Iris pigment epithelial cell (primary cell): ENCODE measurements at regions not wholly inside any gene's neighbourhood (a gene's known extent, or its start where the extent isn't known, plus 50 kb on each side); places are given as distances from the start of the nearest gene placed in this dataset.

Experiments used
- DNase-seq: peaks from one replicate; pipeline ENCODE4 v3.0.0-alpha.2; 2011; ENCODE audit warnings: low read depth

DNA sequence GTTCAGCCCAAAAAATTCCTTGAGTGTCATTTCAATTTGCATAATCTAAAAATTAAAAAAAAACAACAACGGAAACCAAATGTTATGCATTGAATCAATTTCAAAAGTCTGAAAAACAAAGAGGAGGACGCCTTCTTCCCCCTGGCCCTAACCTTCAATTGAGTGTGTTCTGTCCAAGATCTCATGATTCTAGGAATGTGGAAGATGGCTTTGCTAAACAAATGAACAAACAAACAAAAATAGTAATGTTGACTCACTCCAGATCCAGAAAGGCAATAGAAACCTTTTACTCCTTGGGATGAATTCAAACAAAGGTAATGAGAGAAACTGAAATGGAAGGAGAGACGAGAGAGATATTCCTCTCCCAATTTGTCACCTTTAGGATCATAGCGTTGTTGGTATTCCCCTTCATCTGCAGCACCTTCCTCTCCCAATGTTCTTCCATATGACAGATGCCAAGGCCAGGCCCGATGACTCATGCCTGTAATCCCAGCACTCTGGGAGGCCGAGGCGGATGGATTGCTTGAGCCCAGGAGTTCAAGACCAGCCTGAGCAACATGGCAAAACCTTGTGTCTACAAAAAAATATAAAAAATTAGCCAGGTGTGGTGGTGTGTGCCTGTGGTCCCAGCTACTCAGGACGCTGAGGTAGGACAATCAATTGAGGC lies 109.2 kb upstream of the ADGRF1 start:
- no peak for DNase-seq

DNA sequence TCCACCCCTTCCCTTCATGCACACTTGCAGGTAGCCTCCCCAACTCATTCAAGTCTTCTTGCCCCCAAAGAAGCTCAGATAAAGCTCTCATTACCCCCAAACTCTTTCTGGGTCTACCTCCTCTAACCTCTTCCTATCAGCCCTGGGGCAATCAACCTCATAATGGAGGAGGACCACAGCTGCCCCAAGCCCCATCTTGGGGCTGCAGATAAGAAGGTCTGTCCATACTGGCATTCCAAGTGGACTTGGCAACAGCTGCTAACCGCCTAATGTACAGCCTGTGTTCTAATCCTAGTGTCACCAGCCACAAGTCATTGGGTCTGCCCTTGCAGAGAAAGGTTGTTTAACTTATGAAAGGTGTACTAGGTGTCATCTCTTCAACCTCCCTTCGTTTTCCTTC lies 107.4 kb upstream of the ADGRF1 start:
- DNase-seq: no peak

DNA sequence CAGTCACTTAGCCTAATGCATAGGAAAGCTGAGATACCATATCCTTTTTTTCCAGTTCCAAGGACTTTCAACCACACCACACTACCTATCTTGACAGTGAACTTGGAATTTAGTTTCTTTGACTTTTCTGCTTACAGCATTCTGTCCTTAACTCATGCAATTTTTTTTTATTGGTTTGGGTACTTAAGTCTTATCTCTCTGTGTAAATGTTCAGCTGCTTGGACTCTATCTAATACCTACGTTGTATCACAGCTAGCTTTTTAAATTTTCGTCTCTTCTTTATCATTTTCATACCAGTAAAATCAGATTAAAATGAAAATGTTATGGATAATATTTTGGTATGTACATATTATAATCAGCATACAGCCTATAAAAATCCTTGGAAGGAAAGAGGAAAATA lies 106.9 kb upstream of the ADGRF1 start:
- no peak for DNase-seq

DNA sequence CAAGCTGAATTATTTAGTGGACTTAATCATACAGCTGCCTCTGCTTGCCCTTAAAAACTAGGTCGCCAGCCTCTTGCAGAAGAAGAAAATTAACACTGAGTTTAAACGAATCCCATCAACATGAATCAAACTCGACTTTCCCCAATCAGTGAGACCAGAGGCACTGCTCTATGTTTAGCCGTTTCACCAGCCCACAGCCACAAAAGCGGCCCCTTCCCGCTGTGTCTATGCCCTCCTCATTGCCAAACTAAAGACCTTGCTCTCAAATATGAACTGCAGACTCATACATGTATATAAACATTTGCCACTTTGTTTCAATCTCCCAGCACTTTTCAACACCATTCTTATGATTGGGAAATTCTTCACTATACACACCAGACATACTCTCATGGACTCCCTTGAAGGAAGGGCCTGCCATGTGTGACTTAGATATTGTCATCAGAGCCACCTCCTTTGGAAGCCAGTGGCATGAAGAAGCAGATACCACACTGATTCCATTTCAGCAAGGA lies 105.8 kb upstream of the ADGRF1 start:
- no peak for DNase-seq

DNA sequence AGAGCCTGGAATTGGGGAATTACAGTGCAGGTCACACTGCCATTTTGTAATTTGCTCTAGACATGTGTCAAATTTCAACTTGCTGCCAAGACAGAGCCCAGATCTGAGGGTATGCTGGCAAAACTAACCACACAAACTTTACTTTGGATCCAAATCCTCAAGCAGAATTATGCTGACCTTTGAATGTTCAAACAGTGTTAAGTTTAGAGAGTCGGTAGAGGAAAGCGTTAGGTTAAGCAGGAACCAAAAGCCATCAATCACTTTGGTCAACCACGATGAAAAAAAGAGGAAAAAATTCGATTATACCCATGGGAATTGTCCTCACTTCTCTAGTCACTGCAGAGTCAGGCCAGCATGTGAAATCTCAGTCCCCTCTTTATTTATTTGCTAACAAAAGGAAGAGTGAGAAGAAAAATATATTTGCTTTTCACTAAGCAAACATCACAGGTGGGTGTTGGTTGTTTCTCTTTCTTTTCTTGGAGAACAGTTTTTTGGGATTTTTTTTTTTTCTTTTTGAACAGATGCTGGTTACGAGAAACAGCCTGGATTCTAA lies 105.1 kb upstream of the ADGRF1 start:
- DNase-seq: no peak

DNA sequence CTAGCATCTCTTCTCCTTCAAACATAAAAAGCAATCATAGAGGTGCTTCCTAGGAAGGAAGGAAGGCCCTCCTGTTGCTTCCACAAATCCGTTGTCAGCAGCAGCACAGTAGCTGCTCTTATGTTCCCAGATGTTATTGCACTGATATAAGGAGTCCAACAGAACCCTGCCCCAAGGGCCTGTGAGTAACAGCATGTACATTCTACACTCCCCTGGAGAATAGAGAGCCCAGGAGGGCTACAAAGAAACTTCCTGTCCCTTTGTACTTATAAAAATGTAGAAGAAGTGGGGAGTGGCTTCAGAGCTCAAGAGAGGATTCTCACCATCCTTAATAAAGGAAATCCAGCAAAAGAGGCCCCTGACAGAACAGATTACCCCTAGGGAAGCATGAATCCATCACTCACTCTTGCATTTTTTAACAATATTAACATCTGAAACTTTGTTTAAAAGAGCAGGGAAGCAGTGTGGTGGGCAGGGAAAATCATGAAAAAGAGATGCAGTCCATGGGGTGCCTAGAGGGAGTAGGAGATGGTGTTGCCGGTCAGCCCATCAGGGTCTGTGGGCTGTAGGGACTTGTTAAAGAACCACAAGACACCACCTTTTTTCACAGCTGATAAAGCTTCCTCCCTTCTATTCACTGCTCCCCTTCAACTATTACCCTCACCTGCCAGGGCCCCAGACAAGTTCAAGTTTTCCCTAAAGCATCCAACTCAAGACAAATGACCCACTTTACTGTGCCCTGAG lies 104.5 kb upstream of the ADGRF1 start:
- no peak for DNase-seq

DNA sequence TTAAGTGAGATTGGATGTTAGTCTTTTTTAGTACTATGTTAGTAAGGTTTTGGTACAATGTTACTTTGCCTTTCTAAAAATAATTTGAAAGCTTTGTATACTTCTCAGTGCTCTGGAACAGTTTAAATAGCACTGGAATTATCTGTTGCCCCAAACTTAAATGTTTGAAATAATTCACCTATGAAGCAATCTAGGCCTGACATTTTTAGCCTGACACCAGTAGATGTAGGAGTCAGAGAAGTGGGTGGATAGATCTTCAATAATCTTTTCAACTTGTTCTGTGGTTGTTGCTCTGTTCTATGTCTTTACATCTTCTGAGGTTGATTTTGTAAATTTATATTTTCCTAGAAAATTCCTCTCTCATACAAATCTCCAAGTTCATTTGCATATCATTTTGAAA lies 103.1 kb upstream of the ADGRF1 start:
- DNase-seq: peak; percentile 66

DNA sequence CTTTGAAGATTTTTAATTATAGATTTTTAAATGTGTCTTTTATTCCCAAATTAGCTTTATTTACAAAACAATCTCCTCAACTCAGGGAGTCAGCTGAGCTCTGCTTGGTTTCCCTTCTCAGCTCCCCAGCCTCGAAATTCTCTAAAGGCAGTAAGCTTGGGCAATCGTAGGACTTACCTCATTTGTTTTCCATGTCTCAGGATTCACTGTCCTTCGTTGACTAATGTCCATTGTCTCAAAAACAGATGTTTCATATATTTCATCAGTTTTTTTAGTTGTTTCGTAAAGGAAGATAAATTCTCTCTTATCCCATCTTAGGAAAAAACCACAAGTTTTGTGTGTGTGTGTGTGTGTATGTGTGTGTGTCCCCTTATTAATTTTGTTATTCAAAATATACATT lies 102.2 kb upstream of the ADGRF1 start:
- peak; percentile 95 for DNase-seq

DNA sequence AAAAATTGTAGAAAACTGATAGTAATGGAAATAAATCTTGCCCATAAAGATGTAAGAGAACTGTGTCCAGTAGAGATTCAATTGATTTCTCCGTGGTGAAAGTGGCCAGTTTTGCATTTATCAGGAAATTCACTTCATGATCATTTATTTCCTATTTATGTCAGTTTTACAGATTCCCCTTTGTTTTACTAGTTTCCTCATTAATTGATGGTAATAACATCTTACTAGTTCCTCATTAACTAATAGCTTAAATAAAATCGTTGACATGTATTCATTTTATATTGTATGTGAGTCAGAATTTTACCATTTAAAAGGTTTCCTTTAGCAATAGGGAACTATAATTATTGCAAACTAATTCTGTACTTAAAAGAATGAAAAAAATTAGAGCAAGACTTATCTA lies 99.8 kb upstream of the ADGRF1 start:
- DNase-seq: no peak

DNA sequence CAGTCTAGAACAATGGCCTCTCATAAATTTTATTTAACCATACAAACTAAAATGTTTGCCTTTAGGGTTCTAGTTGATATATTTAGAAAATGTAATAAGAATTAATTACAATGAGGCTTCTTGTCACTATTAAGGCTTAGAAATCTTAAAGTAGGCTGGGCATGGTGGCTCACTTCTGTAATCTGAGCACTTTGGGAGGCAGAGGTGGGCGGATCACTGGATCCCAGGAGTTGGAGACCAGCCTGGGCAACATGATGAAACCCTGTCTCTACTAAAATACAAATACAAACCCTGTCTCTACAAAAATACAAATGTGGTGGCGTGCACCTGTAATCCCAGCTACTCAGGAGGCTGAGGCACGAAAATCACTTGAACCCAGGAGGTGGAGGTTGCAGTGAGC lies 99.0 kb upstream of the ADGRF1 start:
- no peak for DNase-seq

DNA sequence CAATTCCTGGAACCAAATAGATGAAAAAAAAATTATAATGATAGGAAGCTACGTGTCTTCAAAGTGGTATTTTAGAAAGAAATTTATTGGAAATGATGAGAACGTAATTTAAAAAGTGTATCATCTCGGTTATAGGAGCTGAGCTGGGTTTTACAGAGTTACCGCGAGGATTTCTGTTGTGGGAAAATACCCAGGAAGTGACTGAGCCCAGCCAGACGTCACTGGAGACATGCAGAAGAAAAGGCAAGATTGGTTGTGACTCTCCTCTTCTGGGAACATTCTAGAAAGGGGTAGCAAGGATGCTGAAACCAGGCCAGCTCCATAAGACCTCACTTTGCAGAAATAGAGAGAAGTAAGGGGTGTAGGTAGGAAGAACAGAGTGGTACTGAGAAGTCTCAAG lies 95.9 kb upstream of the ADGRF1 start:
- peak; percentile 74 for DNase-seq

DNA sequence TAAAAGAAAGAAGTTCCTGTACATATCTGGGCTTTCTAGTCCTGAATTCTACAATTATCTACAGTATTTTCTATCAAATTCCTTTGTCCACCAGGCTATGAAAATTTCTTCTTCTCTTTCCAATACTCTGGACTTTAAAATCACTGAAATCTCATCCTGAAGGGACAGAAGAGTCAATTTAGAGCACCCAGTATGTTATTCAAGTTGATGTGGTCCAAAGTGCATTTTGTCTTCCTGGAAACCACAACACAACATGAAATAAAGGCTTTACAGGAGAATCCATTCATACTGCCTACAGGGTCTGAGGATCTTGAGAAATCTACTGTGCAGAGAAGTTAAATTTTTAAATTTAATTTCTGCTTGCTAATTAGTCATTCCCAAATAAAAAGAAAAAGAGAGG lies 94.9 kb upstream of the ADGRF1 start:
- DNase-seq: no peak

DNA sequence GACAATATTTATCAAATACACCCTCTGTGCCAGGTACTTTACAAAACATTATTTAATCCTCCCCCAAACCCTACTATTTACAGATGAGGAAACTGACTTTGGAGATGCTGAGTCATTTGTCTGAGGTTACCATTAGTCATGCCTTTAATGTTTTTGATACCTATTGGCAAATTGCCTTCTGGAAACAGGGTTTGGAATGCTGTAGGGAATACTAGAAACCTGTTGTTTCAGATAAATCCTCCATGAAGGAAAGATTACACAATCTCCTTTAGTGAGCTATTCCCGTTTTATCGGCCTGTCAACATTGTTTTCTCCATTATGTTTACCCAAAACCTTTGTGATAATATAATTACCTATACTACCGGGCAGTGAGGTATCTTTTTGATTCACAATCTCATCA lies 93.6 kb upstream of the ADGRF1 start:
- peak; percentile 89 for DNase-seq

DNA sequence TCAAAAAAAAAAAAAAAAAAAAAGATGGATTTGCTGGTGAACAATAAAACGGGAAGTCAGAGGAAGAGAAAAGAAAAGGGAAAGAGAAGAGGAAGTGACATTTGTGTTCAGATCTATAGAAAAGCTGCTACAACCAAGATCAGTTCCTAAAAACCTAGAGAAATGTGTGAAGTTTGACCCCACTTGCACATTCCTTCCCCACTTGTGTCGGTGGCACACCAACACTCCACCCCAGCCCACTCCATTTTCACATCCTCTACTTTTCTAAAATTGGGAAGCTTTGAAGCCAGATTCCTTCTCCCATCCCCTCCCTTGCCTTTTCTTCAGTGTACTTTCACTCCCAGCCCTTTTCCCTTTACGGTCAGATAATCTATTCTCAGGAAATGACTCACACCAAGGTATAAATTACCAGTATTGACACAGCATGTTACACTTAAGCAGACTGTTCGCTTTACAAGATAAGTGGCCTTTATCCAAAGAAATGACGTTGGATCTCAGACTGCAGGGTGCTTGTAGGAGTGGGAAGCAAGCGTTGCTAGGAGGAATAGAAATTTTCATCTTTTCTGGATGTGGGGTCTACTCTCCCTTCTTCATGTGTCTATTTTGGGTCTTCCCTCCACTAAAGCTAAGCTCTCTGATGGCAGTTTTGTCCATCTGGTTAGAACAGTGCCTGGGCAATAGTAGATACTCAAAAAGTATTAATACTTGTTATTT lies 92.5 kb upstream of the ADGRF1 start:
- DNase-seq: peak; percentile 97

DNA sequence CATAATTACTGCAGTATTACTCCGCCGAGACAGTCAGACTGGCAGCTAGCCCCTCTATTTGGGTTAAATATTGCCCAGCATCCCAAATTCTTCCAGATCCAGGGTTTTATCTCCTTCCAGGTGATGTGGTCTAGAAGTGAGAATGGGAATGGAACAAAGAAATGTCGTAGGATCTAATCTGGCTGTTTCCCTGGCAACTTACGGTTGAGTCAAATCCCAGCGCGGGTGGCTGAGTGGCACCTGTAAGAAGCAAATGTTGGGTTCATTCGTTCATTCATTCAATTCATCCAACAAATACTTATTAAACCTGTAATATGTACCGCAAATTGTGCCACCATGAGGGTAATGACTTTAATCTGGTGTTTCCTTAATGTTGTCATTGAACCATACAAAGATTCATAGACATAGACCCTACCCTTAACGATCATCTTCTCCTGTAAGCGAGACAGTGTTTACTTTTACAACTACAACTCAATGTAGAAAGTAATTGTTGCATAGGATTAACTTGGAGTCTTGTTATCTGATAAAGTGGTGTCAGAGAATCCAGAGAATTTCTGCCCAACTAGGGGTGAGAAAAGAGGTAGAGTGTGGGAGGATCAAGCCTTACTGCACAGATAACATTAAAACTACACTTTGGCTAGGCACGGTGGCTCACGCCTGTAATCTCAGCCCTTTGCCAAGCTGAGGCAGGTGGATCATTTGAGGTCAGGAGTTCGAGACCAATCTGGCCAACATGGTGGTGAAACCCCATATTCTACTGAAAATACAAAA lies 91.3 kb upstream of the ADGRF1 start:
- no peak for DNase-seq

DNA sequence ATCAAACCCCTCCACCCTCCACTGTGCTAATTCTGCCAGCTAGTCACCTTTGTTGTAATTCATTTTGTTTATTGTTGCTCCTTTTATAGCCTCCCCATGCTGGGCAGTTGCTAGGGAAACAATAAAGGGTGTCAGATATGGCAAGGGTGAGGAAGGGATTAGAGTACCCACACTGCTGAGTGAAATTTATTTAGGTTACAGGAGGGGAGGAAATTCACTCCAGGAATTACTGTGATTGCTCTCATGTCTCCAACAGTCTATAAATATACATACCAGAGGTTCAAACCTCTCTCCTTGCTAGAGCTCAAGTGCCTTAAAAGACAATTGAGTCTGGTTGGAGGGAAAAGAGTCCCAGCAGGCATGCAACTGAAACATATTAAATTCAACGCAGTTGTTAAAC lies 90.6 kb upstream of the ADGRF1 start:
- no peak for DNase-seq

DNA sequence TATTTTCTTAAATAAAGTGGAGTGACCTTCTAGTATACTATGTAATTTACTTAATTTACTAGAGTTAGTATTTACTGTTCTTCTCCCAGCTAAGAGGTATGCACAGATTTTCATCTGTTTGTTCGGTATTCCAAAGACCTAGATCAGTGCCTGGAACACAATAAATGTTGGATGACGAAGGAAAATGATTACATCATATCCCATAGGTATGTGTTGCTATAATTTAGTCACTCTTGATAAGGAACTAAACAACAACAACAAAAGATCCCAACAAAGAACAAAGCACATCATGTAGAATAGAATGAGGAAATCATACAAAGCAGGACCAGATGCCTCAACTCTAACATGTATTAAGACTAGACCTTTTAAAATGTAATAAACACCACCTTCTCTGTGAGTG lies 89.6 kb upstream of the ADGRF1 start:
- DNase-seq: no peak

DNA sequence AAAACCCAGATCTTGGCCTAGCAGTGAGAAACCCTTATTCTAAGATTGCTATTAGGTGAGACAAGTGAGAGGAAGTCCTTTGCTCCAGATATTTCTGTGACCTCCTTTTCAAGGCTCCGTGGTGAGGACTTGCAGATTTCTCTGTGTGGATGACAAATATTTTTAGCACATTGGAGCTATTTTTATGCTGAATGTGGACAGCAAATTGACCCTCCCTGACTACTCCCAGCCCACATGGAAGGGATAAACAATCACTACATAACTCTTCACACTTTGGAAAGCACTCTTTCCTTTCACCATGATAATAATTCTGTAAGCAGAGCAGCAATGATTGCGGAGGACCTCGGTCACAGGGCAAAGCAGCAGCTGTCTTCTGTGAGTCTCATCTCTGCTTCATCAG lies 88.0 kb upstream of the ADGRF1 start:
- no peak for DNase-seq

DNA sequence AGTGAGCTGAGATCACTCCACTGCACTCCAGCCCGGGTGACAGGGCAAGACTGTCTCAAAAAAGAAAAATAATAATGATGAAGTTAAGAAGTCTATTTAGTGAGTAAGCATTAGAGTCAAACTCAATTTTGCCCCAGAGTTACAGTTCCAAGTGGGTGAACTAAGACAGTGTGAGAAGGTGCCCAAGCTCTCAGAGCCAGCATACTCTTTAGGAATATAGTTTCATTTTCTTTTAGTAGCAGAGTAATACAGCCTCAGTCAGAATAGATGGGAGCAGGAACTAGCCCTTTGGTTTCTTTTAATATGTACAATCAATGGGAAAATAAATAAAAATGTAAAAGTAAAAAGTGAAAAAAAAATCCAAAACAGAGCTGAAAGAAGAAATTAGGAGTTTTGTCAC lies 87.0 kb upstream of the ADGRF1 start:
- DNase-seq: no peak

DNA sequence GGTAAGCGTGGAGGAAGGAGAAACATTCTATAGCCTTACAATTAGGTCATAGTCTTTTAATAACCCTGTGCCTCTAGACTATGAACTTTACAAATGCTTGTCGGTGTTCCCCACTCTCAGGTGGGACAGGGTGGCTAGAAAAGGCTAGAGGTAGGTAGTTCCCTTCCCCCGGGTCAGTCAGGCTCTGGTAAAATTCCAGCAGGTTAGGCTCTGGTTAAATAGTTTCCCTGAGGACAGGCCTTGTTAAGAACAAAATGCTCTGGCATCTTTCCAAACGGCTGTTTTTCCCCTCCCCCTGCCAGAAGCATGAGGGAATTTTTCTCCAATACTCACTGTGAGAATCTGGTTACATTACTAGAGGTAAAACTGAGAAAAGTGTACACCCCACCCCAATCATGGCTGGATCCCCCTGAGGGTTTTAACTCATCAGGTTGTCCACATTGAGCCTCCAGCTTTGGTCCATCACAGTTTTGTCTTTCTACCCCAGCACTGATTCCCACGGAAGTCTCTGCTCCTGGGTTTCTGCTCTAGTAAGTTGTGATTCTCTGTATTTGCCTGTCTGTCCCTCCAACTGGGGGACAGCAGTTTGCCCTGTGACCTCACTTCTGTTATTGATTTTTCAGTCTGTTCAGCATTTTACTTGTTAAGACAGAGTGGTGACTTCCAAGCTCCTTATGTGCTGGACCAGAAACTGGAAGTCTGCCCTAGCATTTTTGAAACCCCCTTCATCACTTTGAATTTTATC lies 84.7 kb upstream of the ADGRF1 start:
- peak; percentile 66 for DNase-seq

DNA sequence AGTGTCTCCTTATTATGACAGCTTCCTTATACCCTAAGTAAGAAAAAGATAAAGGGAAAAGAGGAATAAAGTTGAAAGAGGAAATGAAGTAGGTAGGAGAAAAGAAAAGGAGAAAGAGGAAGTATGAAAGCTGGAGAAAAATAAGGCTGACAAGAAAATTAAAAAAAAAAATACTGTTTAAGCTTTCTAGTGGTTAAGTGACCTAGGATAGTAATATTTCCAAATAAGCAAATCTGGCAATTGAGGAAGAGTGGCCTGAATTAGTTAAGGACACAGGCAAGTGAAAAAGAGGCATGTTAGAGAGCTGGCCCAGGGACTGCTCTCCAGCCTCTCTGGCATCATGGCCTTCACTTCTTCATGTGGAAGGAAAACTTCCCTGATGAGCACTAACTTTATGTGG lies 76.5 kb upstream of the ADGRF1 start:
- no peak for DNase-seq
